ENCODE measurements at regions not wholly inside any gene's neighbourhood (a gene's known extent, or its start where the extent isn't known, plus 50 kb on each side); places are given as distances from the start of the nearest gene placed in this dataset.

GRCh38 chr6:41451039-41451438 is 95.1 kb upstream of the FOXP4 start:
- DNase-seq (ENCODE audit: low read depth): no peak

- no peak for DNase-seq (ENCODE audit: low read depth)
Observed at GRCh38 chr6:41451515-41452163, 94.5 kb upstream of the FOXP4 start.

GRCh38 chr6:41452763-41453162 is 93.4 kb upstream of the FOXP4 start:
- no peak for DNase-seq (ENCODE audit: low read depth)

GRCh38 chr6:41453244-41453643 is 92.9 kb upstream of the FOXP4 start:
- DNase-seq (ENCODE audit: low read depth): no peak

GRCh38 chr6:41454189-41454789 is 91.9 kb upstream of the FOXP4 start:
- DNase-seq (ENCODE audit: low read depth): no peak

GRCh38 chr6:41455410-41455809 is 90.8 kb upstream of the FOXP4 start:
- no peak for DNase-seq (ENCODE audit: low read depth)

- no peak for DNase-seq (ENCODE audit: low read depth)
Observed at GRCh38 chr6:41455818-41456217, 90.4 kb upstream of the FOXP4 start.

- DNase-seq (ENCODE audit: low read depth): no peak
Observed at GRCh38 chr6:41457303-41457670, 88.9 kb upstream of the FOXP4 start.

GRCh38 chr6:41459738-41460137 is 86.4 kb upstream of the FOXP4 start:
- DNase-seq (ENCODE audit: low read depth): no peak

GRCh38 chr6:41460742-41461336 is 85.3 kb upstream of the FOXP4 start:
- DNase-seq (ENCODE audit: low read depth): no peak

- DNase-seq (ENCODE audit: low read depth): no peak
Observed at GRCh38 chr6:41462033-41462432, 84.1 kb upstream of the FOXP4 start.

- no peak for DNase-seq (ENCODE audit: low read depth)
Observed at GRCh38 chr6:41463062-41463930, 82.9 kb upstream of the FOXP4 start.

- DNase-seq (ENCODE audit: low read depth): no peak
Observed at GRCh38 chr6:41464019-41464418, 82.2 kb upstream of the FOXP4 start.

GRCh38 chr6:41464481-41464880 is 81.7 kb upstream of the FOXP4 start:
- no peak for DNase-seq (ENCODE audit: low read depth)

GRCh38 chr6:41466437-41466990 is 79.7 kb upstream of the FOXP4 start:
- no peak for DNase-seq (ENCODE audit: low read depth)

GRCh38 chr6:41467061-41467460 is 79.1 kb upstream of the FOXP4 start:
- no peak for DNase-seq (ENCODE audit: low read depth)

- no peak for DNase-seq (ENCODE audit: low read depth)
Observed at GRCh38 chr6:41467627-41468404, 78.4 kb upstream of the FOXP4 start.

- DNase-seq (ENCODE audit: low read depth): no peak
Observed at GRCh38 chr6:41469156-41470028, 76.8 kb upstream of the FOXP4 start.

- no peak for DNase-seq (ENCODE audit: low read depth)
Observed at GRCh38 chr6:41470029-41470330, 76.2 kb upstream of the FOXP4 start.

- no peak for DNase-seq (ENCODE audit: low read depth)
Observed at GRCh38 chr6:41470331-41471063, 75.7 kb upstream of the FOXP4 start.

All from activated T-cell treated with anti-CD3 and anti-CD28 coated beads for 1 hour (primary cell).